Posterior vena cava (tissue), 2 donors: ENCODE measurements at regions not wholly inside any gene's neighbourhood (a gene's known extent, or its start where the extent isn't known, plus 50 kb on each side); places are given as distances from the start of the nearest gene placed in this dataset.
"Not testable (repeated sequence)": the region's sequence is repeated elsewhere in the genome, so short reads cannot be mapped to it uniquely, and the experiment has no call there.

Experiments
- DNase-seq: peaks from one replicate; pipeline ENCODE4 v3.0.0-alpha.2; 2020; ENCODE audit warnings: low spot score
- intact Hi-C, 2 donors: fragments of 100-400 bp; cut with DNase I; formaldehyde crosslinking; loops; one replicate each; pipeline versions ENCODE4 v1.14.1 to v1.14.2; 2022 to 2023
- donor health status: DM: yes; HTN: yes; CAD: no.
- donor health status: DM: yes; HTN: yes; CAD: no.

- no peak for DNase-seq
- intact Hi-C loops, result no loop called here
Observed at GRCh38 chr1:112092656-112093371, 103.3 kb upstream of the KCND3 start.

- intact Hi-C loops, result no loop called here
Observed at GRCh38 chr1:112093372-112093694, 103.9 kb upstream of the KCND3 start.

GRCh38 chr1:112099979-112100378 is 110.5 kb upstream of the KCND3 start:
- DNase-seq, result no peak
- intact Hi-C loops, result no loop called here

More at GRCh38 chr1:112093372-112093694, 103.9 kb upstream of the KCND3 start:
- no peak for DNase-seq

GRCh38 chr1:112105557-112105956 is 116.1 kb upstream of the KCND3 start:
- intact Hi-C loops, result no loop called here
- no peak for DNase-seq

GRCh38 chr1:112110031-112110430 is 120.6 kb upstream of the KCND3 start:
- DNase-seq, result no peak
- intact Hi-C loops, result no loop called here

GRCh38 chr1:112111734-112112133 is 122.3 kb upstream of the KCND3 start:
- intact Hi-C loops, result no loop called here

GRCh38 chr1:112114540-112114939 is 125.1 kb upstream of the KCND3 start:
- DNase-seq, result no peak
- intact Hi-C loops, result no loop called here

More at GRCh38 chr1:112111734-112112133, 122.3 kb upstream of the KCND3 start:
- DNase-seq, result no peak

- intact Hi-C loops, result no loop called here
- DNase-seq, result no peak
Observed at GRCh38 chr1:112126598-112126997, 137.1 kb upstream of the KCND3 start.

GRCh38 chr1:112127606-112128005 is 138.1 kb upstream of the KCND3 start:
- intact Hi-C loops, DNase-seq: not testable (repeated sequence)

GRCh38 chr1:112133487-112133886 is 144.0 kb upstream of the KCND3 start:
- intact Hi-C loops, result no loop called here
- no peak for DNase-seq

- intact Hi-C loops, result loop anchor here in 1 of 2 donors (10.0 kb wide), 1 partner anchor 1354 kb away; no protein-coding TSS in a partner anchor
- no peak for DNase-seq
Observed at GRCh38 chr1:112140743-112141142, 151.3 kb upstream of the KCND3 start.

- no peak for DNase-seq
- intact Hi-C loops, result loop anchor here in 1 of 2 donors (10.0 kb wide), 1 partner anchor 1354 kb away; no protein-coding TSS in a partner anchor
Observed at GRCh38 chr1:112141301-112141700, 151.8 kb upstream of the KCND3 start.

GRCh38 chr1:112141923-112142322 is 152.5 kb upstream of the KCND3 start:
- intact Hi-C loops, result loop anchor here in 1 of 2 donors (10.0 kb wide), 1 partner anchor 1353 kb away; no protein-coding TSS in a partner anchor
- no peak for DNase-seq

- no peak for DNase-seq
- intact Hi-C loops, result loop anchor here in 1 of 2 donors (10.0 kb wide), 1 partner anchor 1351 kb away; no protein-coding TSS in a partner anchor
Observed at GRCh38 chr1:112143871-112144441, 154.5 kb upstream of the KCND3 start.

GRCh38 chr1:112144733-112145426 is 155.4 kb upstream of the KCND3 start:
- intact Hi-C loops, result loop anchor here in 1 of 2 donors (10.0 kb wide), 1 partner anchor 1350 kb away; no protein-coding TSS in a partner anchor
- DNase-seq, result no peak

GRCh38 chr1:112146201-112146715 is 156.8 kb upstream of the KCND3 start:
- DNase-seq, result no peak
- intact Hi-C loops, result loop anchor here in 1 of 2 donors (10.0 kb wide), 1 partner anchor 1349 kb away; no protein-coding TSS in a partner anchor

GRCh38 chr1:112160214-112160613 is 170.7 kb upstream of the KCND3 start:
- intact Hi-C loops, DNase-seq: not testable (repeated sequence)

- intact Hi-C loops, result no loop called here
- no peak for DNase-seq
Observed at GRCh38 chr1:112165375-112165774, 175.9 kb upstream of the KCND3 start.

GRCh38 chr1:112169517-112169916 is 180.0 kb upstream of the KCND3 start:
- intact Hi-C loops, result no loop called here
- DNase-seq, result no peak

GRCh38 chr1:112172294-112172882 is 182.9 kb upstream of the KCND3 start:
- DNase-seq, result no peak
- intact Hi-C loops, result no loop called here
